NCI-H187 treated with DMSO at 0.1 percent for 48 hours (cell line): ENCODE measurements at regions not wholly inside any gene's neighbourhood (a gene's known extent, or its start where the extent isn't known, plus 50 kb on each side); places are given as distances from the start of the nearest gene placed in this dataset.

Experiments used
- DNase-seq: peaks from one replicate; lab custom pipeline; 2025; lab: John Stamatoyannopoulos, UW

DNA sequence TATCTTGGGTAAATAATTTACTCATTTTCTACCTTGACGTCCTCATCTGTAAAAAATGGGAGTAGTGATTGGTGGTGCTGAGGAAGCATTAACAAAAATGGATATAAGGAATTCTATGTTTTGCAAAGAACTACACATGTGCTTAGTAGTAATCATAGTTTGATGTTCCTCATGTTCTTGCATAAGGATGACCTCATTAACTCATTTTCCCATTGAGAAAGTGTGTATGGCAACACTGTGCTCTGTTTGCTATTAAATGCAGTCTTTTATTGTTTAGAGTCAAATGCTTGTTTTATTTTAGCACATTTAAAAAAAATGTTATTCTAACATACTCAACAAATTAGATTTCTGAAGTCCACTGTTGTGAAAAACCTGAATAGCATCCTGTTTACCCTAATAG, 211.2 kb upstream of the RSPO3 start:
- no peak for DNase-seq

- no peak for DNase-seq
Measured at GRCh38 chr6:126907996-126908395, 210.5 kb upstream of the RSPO3 start.

GRCh38 chr6:126909493-126909892, 209.0 kb upstream of the RSPO3 start:
- DNase-seq = no peak

- no peak for DNase-seq
Measured at GRCh38 chr6:126913651-126914050, 204.8 kb upstream of the RSPO3 start.

DNA sequence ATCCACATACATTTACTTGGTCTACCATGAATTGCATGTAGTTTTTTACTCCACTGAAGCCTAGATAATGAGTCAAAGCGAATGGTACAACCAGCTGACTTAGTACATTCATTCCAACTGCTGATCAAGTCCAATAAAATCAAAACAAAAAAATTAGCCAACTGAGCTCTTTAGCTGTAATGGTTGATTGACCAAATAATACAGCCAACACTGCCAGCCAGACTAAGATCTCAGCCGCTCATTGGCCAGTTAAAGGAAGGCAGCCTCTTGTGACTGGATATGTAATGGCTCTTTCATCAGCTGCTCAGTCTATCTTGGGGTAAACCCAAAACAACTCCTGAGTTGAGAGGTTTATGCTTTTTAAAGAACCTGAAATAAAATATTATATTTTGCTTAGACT, 204.3 kb upstream of the RSPO3 start:
- DNase-seq = no peak

DNA sequence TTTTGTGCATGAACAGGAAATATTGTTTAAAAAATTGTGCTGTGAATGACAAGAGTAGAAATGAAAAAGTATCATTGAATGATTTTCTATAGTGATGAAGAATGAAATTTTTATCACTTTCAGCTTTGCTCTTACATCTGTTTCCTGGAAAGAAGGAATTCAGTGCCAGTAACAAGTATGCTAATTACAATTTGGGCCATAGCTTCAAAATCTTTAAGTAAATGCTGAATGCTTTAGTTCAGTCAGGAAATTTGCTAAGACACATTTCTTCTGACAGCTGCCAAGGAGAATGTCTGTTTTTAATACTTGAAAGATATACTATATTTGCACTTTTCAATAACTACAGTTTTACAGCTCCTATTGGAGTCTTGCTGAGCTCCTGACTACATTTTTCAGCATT, 203.7 kb upstream of the RSPO3 start:
- no peak for DNase-seq

DNA sequence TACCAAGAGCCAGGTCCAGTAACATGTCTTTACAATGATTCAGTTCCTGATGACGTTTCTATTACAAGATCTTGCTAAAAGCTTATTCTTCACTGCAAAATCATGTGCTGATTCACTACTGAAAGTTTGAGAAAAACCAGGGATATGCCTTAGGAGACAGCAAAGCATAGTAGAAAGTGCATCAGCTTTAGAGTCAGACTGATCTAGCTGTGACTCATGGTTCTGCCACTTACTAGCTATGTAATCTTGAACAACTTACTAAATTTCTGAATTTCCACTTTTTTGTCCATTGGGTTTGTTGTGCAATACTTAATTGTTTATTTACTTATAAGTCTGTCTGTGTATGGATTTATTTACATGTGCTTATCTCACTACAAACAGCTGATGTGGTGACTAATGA, 198.5 kb upstream of the RSPO3 start:
- DNase-seq = no peak

GRCh38 chr6:126923807-126924206, 194.7 kb upstream of the RSPO3 start:
- DNase-seq = no peak

GRCh38 chr6:126926926-126927325, 191.5 kb upstream of the RSPO3 start:
- no peak for DNase-seq

DNA sequence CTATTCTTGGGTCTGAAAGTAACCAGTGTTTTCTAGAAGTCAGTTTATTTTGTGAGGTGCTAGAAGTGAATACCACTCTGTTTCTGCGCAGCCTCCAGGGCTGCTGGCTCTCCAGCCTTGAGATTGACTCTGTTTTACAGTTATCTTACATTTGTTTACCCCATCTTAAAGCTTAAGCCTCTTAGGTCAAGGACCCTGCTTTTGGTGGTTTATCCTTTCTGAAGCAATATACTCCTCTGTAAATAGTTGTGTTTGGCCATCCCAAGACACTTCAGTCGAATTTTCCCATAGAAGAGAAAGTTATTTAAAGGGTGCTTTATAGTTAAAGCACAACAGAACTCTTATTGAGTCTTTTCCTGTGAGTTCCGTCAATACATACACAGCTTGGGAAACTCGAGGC, 190.6 kb upstream of the RSPO3 start:
- DNase-seq = no peak

GRCh38 chr6:126937426-126937825, 181.0 kb upstream of the RSPO3 start:
- no peak for DNase-seq

- DNase-seq = no peak
Measured at GRCh38 chr6:126939784-126940183, 178.7 kb upstream of the RSPO3 start.

- DNase-seq = no peak
Measured at GRCh38 chr6:126941751-126942150, 176.7 kb upstream of the RSPO3 start.

DNA sequence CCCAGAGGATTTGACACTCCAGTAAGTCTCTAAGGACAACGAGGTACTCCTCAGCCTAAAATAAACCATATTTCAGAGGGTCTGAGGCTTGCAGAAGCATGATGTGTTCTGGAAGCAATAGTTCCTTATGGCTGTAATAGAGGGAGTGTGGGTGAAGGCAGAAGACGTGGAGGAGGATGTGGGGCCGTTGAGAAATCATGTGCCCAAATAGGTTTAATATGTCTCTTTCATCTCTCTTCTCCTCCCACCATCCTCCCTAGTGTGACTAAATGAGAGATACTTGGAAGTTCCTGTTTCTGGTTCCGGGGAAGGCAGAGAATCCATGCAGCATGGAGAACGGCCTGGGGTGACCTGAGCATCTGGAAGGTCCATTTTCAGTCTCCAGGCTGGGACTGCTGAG, 174.0 kb upstream of the RSPO3 start:
- no peak for DNase-seq

GRCh38 chr6:126945150-126945685, 173.3 kb upstream of the RSPO3 start:
- DNase-seq = no peak

DNA sequence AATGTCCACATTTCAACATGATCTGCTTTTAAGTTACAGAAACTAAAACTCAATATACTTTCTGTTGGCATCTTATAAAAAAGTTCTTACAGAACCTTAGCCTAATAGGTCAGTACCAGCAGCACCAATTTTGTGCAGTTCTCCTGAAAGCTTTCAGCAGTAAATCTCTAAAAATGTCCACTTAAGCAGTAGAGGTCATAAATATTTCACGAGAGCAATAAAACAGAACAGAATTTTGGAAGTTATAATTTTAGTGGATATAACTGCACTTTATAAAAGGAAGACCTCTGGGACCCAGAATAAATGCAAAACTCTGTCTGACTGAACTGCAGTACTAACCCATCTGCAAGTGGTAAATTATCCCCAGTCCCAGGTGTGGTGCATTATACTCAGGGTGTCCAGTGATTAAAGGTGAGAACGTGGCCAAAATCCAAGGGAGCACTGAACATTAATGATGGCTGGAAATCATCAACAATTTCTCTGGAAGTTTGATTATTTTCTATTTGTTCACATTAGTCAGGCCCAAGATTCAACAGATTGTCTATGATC, 172.6 kb upstream of the RSPO3 start:
- no peak for DNase-seq

DNA sequence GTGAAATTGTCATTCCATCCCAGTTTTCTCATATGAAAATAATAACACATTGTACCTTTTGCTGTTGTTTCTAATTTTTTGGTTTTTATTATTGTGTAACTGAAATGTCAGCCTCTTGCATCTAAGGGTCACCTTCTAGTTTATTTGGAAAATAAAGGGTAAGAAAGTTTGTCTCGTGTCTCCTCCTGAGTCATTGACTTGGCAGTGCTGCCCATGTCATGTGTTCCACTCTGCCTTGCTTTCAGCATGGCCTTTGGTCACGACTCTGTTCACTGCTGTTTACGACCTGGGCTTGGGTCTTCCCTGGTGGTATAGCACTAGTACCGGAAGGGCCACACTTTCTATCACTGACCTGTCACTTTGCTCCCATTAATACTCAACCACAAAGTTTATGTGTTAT, 171.4 kb upstream of the RSPO3 start:
- DNase-seq = no peak

DNA sequence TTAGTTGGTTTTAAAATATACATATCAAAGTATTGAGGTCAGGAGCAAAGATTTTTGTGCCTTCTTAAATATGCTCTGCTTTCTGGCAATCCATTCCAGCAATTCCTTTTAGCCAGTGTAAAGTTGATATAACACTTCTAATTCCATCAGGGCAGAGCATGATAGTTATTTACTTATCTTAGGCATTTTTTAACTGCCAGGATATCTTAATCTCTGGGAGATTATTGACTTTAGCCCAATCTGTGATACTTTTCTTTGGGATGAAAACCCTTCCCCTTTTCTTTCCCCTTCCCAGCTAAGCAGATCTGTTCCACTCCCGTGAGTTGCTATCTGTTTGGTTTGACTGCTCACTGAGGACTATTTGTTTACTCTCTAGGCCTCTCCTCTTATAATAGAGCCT, 168.7 kb upstream of the RSPO3 start:
- DNase-seq = no peak

GRCh38 chr6:126955621-126956020, 162.8 kb upstream of the RSPO3 start:
- no peak for DNase-seq

DNA sequence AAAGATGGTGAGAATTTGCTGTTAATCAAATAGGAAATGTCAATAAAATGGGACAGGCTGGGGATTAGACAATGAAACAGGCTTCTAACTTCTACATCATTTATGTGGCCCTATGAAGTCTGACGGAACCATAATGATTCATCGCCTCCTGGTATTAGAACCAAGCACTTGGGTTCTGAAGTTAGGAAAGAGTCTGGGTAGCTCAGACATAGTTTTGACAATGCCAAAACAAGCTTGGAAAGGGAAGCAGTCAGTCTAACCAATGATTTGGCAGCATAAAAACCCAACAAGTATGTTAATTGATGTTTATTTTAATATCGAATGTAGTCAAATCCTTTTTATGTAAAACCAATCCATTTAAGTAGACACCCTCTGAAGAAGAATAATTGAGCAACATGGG, 160.8 kb upstream of the RSPO3 start:
- DNase-seq = no peak

- no peak for DNase-seq
Measured at GRCh38 chr6:126959765-126960164, 158.7 kb upstream of the RSPO3 start.

DNA sequence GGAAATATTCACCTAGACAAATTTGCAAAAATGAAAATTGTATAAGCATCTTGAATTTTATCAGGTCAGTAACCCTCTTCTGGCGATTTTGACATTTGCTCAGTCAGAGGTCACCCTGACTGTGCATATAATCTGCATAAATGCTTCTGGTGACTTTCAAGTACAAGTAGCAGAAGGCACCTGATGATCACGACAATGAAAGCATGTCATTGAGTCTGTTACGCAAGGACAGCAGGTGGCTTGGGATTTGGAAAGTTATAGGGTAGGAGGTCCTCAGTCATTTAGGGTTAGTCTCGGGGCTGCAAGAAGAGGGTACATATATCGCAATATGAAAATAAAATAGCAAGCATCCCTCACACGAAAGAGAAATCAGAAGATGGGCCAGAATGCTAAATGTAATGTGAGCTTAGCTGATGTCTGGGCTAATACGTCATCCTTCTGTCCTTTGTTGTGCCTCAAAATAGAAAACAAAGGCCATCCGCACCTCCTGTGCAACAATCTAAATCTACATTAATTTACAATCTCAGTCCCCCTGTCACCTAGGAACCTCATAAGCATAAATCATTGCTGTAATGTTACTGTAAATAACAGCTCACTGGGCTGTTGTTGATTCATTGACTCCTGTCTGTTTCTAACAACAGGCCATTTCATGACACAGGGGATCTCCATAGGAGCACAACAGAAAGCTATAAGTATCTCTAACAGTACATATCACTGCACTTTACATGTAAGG, 155.2 kb upstream of the RSPO3 start:
- DNase-seq = no peak

- DNase-seq = no peak
Measured at GRCh38 chr6:126967296-126968005, 151.0 kb upstream of the RSPO3 start.
